Activated CD4-positive, alpha-beta T cell treated with anti-CD3 and anti-CD28 coated beads, Interleukin-2, amount 10 ng/mL, durations not matched to agents 24 days and 14 days (primary cell): ENCODE measurements at regions not wholly inside any gene's neighbourhood (a gene's known extent, or its start where the extent isn't known, plus 50 kb on each side); places are given as distances from the start of the nearest gene placed in this dataset.

Experiments used
- DNase-seq: peaks from one replicate; pipeline ENCODE4 v3.0.0; 2022
- H3K27ac Mint-ChIP-seq: one replicate; pipeline ENCODE4 v1.8.0; 2022; ENCODE audit warnings: mild to moderate bottlenecking, mixed read lengths
- H3K27me3 Mint-ChIP-seq: one replicate; pipeline ENCODE4 v1.8.0; 2022; ENCODE audit warnings: mixed read lengths
- H3K36me3 Mint-ChIP-seq: one replicate; pipeline ENCODE4 v1.8.0; 2022; ENCODE audit warnings: low read depth, mild to moderate bottlenecking, mixed read lengths
- H3K4me1 Mint-ChIP-seq: one replicate; pipeline ENCODE4 v1.8.0; 2021; ENCODE audit warnings: mixed read lengths
- H3K4me3 Mint-ChIP-seq: one replicate; pipeline ENCODE4 v1.8.0; 2022; ENCODE audit warnings: mild to moderate bottlenecking, moderate library complexity, mixed read lengths
- H3K9me3 Mint-ChIP-seq: one replicate; pipeline ENCODE4 v1.8.0; 2021; ENCODE audit warnings: mixed read lengths
- intact Hi-C: fragments of 100-400 bp; cut with micrococcal nuclease; formaldehyde crosslinking; loops from one replicate; pipeline ENCODE4 v1.15.1; 2023

DNA sequence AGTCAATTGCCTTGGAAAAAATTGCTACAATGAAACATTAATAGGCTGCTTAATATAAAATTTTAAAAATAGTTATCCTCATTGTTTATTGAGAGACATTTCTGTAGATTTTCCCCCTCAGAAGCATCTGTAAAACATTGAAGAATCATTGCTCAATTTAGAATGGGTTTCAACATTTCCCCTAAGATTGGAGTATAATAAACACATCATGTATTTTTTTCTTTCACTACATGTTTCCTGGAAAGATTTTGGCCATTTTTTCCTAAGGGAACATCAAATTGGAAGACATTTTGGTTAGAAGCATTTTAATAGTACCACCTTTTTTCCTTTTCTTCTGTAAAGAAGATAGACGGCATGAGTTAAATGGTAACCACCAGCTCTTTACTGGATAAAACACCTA, 443.2 kb upstream of the SPHKAP start:
- Mint-ChIP-seq H3K4me1 (no peaks in the 10 kb centered on the region), H3K27me3 (no peaks in the 10 kb centered on the region), H3K9me3 (no peaks in the 10 kb centered on the region), H3K4me3 (no peak overlapping the region), H3K27ac (no peak overlapping the region), H3K36me3 (no peaks in the 10 kb centered on the region)
- intact Hi-C loops = no loop called here
- DNase-seq = no peak

DNA sequence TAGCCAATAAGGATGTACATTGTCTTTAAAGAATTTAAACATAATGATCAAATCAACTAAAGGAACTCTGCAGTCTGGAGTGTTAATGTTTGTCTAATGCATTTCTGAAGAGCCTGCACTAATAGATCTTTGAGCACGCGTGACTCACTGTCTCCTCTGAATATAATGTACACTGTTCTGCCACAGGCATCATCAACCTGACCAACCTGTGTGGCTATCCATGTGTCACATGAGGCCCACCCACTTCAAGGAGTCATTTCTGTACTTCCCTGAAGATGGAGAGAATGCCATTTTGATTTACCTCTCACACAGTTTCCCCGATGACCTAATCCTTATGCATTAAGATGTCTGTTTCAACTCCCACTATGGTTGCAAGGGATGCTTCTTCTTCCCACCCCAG, 434.0 kb upstream of the SPHKAP start:
- no peaks in the 10 kb centered on the region for H3K27me3 Mint-ChIP-seq
- H3K4me1 Mint-ChIP-seq = no peaks in the 10 kb centered on the region
- H3K27ac Mint-ChIP-seq = no peak overlapping the region
- DNase-seq = no peak
- H3K36me3 Mint-ChIP-seq = no peaks in the 10 kb centered on the region
- H3K9me3 Mint-ChIP-seq = peaks cover 3% of the 10 kb centered on the region
- intact Hi-C loops = no loop called here
- H3K4me3 Mint-ChIP-seq = no peak overlapping the region

DNA sequence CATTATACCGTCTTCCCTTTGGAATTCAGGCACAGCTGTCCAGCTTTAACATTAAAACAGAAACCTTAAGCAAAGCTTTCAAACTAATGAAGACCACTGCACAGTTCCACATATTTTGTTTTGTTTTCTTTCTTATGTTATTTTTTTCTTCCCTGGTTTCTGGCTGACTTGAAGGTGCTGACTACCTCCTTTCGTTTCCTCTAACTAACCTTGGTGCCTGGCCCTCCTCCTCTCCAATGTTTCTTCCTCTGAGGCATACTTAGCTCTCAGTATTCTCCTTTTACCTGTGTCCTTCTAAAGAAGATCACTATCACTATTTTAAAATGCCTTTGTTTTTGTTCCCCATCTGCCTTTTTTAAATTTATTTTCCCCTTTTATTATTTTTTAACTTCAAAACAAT, 433.3 kb upstream of the SPHKAP start:
- intact Hi-C loops = no loop called here

GRCh38 chr2:228613133-228613850, 431.8 kb upstream of the SPHKAP start:
- intact Hi-C loops = no loop called here
- Mint-ChIP-seq H3K27me3 (no peaks in the 10 kb centered on the region), H3K9me3 (peaks cover 3% of the 10 kb centered on the region), H3K27ac (no peak overlapping the region), H3K36me3 (no peaks in the 10 kb centered on the region), H3K4me1 (no peaks in the 10 kb centered on the region), H3K4me3 (no peak overlapping the region)
- DNase-seq = no peak

More for the DNA sequence above, 433.3 kb upstream of the SPHKAP start:
- H3K27ac Mint-ChIP-seq = no peak overlapping the region
- H3K4me1 Mint-ChIP-seq = no peaks in the 10 kb centered on the region
- no peak overlapping the region for H3K4me3 Mint-ChIP-seq
- no peaks in the 10 kb centered on the region for H3K27me3 Mint-ChIP-seq
- no peaks in the 10 kb centered on the region for H3K36me3 Mint-ChIP-seq
- peaks cover 3% of the 10 kb centered on the region for H3K9me3 Mint-ChIP-seq
- no peak for DNase-seq

GRCh38 chr2:228611171-228611570, 429.7 kb upstream of the SPHKAP start:
- no peak for DNase-seq
- no peaks in the 10 kb centered on the region for H3K4me1 Mint-ChIP-seq
- intact Hi-C loops = no loop called here
- peaks cover 1% of the 10 kb centered on the region for H3K9me3 Mint-ChIP-seq
- H3K4me3 Mint-ChIP-seq = no peak overlapping the region
- H3K36me3 Mint-ChIP-seq = no peaks in the 10 kb centered on the region
- no peak overlapping the region for H3K27ac Mint-ChIP-seq
- H3K27me3 Mint-ChIP-seq = no peaks in the 10 kb centered on the region

DNA sequence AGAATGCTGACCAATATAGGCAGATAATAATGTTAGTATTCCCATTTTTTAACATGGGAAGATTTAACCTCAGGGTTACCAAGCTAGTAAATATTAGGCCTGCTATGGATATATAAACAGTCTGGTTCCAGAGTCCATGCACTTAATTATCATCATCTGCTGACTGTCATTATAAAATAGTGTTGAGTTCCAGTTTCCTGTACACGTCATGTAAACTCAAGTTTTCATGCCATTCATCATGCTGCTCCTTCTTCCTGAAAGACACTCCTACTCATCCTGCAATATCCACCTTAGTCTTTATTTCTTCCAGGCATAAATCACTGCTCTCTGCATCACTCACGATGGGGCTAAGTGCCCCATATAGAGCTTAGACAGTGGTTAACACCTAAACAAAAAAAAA, 420.8 kb upstream of the SPHKAP start:
- no peaks in the 10 kb centered on the region for H3K36me3 Mint-ChIP-seq
- no peaks in the 10 kb centered on the region for H3K27me3 Mint-ChIP-seq
- H3K4me3 Mint-ChIP-seq = no peak overlapping the region
- no peak overlapping the region for H3K27ac Mint-ChIP-seq
- H3K4me1 Mint-ChIP-seq = no peaks in the 10 kb centered on the region
- intact Hi-C loops = no loop called here
- no peak for DNase-seq
- no peaks in the 10 kb centered on the region for H3K9me3 Mint-ChIP-seq

DNA sequence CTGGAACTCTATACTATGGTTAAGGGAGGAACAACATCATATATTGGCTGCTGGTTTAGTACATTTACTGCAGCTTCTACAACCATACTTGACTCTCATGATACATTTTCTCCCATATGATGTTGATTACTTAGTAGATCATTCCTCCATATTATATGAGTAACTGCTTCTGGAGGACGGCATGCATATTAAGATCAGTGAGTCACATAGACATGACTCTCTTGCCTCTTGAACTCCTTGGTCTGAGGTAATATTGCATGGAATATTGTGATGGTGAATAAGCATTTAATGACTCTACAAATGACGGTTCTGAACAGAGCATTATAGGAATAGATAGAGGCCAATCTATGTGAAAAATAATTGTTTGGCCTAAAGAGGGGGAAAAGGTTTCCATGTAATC, 418.8 kb upstream of the SPHKAP start:
- Mint-ChIP-seq H3K9me3 (no peaks in the 10 kb centered on the region), H3K4me1 (no peaks in the 10 kb centered on the region), H3K4me3 (no peak overlapping the region), H3K36me3 (no peaks in the 10 kb centered on the region), H3K27me3 (no peaks in the 10 kb centered on the region), H3K27ac (no peak overlapping the region)
- intact Hi-C loops = no loop called here
- no peak for DNase-seq

GRCh38 chr2:228599781-228600180, 418.3 kb upstream of the SPHKAP start:
- Mint-ChIP-seq H3K4me3 (no peak overlapping the region), H3K4me1 (no peaks in the 10 kb centered on the region), H3K9me3 (no peaks in the 10 kb centered on the region), H3K27ac (no peak overlapping the region), H3K27me3 (no peaks in the 10 kb centered on the region), H3K36me3 (no peaks in the 10 kb centered on the region)
- no peak for DNase-seq
- intact Hi-C loops = no loop called here

DNA sequence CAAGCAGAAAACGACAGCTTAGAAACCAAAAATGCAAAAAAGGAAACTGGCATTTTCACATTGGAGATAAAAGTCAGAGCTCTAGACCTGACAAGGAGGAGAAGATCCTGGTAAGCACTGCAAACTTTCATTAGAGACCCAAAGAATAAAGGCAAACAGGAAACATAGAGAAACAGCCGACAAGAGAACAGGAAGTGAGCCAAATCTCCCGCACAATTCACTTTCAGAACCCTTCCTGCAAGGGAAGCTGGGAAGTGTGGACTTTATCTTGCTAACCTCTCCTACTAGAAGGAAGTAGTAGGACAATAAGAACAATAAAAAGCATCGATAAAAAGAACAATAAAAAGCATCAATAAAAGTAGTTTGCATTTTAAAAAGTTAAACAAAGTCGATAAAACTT, 417.8 kb upstream of the SPHKAP start:
- H3K27me3 Mint-ChIP-seq = no peaks in the 10 kb centered on the region
- H3K27ac Mint-ChIP-seq = no peak overlapping the region
- intact Hi-C loops = no loop called here
- H3K36me3 Mint-ChIP-seq = no peaks in the 10 kb centered on the region
- H3K9me3 Mint-ChIP-seq = no peaks in the 10 kb centered on the region
- no peak for DNase-seq
- no peaks in the 10 kb centered on the region for H3K4me1 Mint-ChIP-seq
- H3K4me3 Mint-ChIP-seq = no peak overlapping the region

DNA sequence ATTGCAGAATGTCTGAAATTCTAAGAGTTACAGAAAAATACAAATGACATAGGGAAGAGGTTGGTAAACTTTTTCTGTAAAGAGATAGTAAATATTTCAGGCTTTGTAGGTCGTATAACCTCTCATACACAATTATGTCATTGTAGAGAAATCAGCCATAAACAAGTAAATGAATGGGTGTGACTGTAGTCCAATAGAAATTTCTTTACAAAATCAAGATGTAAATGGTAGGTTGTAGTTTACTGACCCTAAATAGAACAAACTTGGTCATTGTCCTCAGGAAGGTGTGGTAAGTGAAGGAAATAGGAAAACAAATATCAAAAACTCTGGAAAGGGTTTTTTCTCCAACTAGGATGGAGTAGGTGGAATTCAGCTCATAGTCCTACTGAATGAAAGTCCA, 415.5 kb upstream of the SPHKAP start:
- DNase-seq = no peak
- no peaks in the 10 kb centered on the region for H3K9me3 Mint-ChIP-seq
- H3K36me3 Mint-ChIP-seq = no peaks in the 10 kb centered on the region
- H3K4me1 Mint-ChIP-seq = no peaks in the 10 kb centered on the region
- H3K27me3 Mint-ChIP-seq = no peaks in the 10 kb centered on the region
- no peak overlapping the region for H3K27ac Mint-ChIP-seq
- intact Hi-C loops = no loop called here
- no peak overlapping the region for H3K4me3 Mint-ChIP-seq

DNA sequence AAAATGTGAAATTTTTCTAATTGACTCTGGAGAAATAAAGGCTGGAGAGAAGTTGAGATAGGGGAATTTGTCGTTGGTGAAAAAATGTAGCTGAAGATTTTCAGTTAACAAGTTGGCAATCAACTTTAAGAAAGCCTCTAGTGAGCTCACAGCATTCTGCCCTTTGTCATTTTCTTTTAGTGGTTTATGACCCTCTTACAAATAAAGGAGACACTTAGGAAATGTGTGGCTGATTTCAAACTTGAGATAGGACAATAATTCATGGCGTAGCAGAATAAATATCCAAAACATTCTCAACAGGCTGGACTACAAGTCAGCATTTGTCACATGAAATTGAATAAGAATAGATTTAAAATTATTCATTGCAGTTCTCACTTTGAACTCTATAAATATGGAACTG, 412.5 kb upstream of the SPHKAP start:
- Mint-ChIP-seq H3K36me3 (no peaks in the 10 kb centered on the region), H3K27ac (no peak overlapping the region), H3K27me3 (no peaks in the 10 kb centered on the region), H3K4me1 (no peaks in the 10 kb centered on the region), H3K4me3 (no peak overlapping the region), H3K9me3 (no peaks in the 10 kb centered on the region)
- no peak for DNase-seq
- intact Hi-C loops = no loop called here

DNA sequence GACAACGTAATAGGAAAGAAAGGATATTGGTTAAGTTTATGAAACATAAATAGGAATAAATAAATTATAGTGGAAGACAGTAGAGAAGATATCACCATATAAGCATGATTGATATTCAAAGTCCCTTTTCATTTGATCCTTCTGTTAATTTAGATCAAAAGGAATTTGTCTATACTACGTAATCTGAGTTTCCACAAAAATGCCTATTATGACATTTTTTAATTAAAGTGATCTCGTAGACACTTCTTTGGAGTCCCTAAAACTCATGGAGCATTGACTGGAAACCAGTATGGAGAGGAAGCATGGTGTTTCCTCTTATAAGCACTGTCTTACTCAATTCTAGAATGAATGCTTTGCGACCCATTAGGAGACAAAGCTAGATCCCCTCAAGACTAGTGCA, 411.4 kb upstream of the SPHKAP start:
- H3K4me1 Mint-ChIP-seq = no peaks in the 10 kb centered on the region
- H3K9me3 Mint-ChIP-seq = no peaks in the 10 kb centered on the region
- no peaks in the 10 kb centered on the region for H3K27me3 Mint-ChIP-seq
- no peak overlapping the region for H3K27ac Mint-ChIP-seq
- H3K4me3 Mint-ChIP-seq = no peak overlapping the region
- intact Hi-C loops = no loop called here
- H3K36me3 Mint-ChIP-seq = no peaks in the 10 kb centered on the region
- DNase-seq = no peak

GRCh38 chr2:228590681-228591080, 409.2 kb upstream of the SPHKAP start:
- H3K4me1 Mint-ChIP-seq = no peaks in the 10 kb centered on the region
- H3K27ac Mint-ChIP-seq = no peak overlapping the region
- no peak overlapping the region for H3K4me3 Mint-ChIP-seq
- H3K9me3 Mint-ChIP-seq = no peaks in the 10 kb centered on the region
- no peaks in the 10 kb centered on the region for H3K27me3 Mint-ChIP-seq
- DNase-seq = no peak
- intact Hi-C loops = no loop called here
- H3K36me3 Mint-ChIP-seq = no peaks in the 10 kb centered on the region

DNA sequence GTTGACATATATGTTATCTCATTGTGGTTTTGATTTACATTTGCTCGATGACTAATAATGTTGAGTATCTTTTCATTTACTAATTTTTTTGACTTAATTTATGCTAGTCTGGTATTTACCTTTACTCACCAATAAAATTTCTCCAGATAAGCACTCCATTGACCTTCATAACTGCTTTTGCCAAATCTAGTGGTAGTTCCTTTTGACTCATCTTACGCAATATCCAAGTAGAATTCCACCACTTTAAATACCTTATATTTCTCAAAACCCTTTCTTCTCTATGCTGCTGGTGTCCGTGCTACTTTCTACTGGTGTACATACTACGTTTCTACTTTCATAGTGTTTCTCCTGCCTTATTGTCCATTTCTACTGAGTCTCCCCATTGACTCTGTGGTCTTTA, 407.6 kb upstream of the SPHKAP start:
- H3K27ac Mint-ChIP-seq = no peak overlapping the region
- no peaks in the 10 kb centered on the region for H3K36me3 Mint-ChIP-seq
- H3K4me1 Mint-ChIP-seq = no peaks in the 10 kb centered on the region
- no peaks in the 10 kb centered on the region for H3K27me3 Mint-ChIP-seq
- H3K9me3 Mint-ChIP-seq = no peaks in the 10 kb centered on the region
- no peak overlapping the region for H3K4me3 Mint-ChIP-seq
- no peak for DNase-seq
- intact Hi-C loops = no loop called here

DNA sequence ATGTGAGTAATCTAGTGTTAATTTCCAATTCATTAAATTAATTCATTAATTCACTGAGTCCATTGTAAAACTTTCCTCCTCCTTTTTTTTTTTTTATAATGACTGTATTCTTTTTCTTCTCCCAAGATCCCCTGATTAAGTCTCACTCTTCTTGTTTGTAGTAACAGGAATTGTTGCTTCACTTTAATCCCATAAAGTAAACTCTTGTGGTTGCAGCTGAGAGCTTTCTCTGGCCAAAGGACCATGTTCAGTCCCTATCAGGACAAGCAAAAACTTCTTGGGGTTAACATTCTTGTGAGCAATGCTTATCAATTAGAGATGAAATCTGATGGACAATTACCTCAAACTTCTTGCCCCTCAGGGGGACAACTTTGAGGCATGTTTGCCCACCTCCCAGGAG, 400.2 kb upstream of the SPHKAP start:
- H3K27me3 Mint-ChIP-seq = no peaks in the 10 kb centered on the region
- intact Hi-C loops = no loop called here
- no peaks in the 10 kb centered on the region for H3K4me1 Mint-ChIP-seq
- H3K9me3 Mint-ChIP-seq = no peaks in the 10 kb centered on the region
- no peak overlapping the region for H3K27ac Mint-ChIP-seq
- DNase-seq = no peak
- H3K4me3 Mint-ChIP-seq = no peak overlapping the region
- H3K36me3 Mint-ChIP-seq = no peaks in the 10 kb centered on the region
